ENCODE measurements at regions not wholly inside any gene's neighbourhood (a gene's known extent, or its start where the extent isn't known, plus 50 kb on each side); places are given as distances from the start of the nearest gene placed in this dataset.

DNA sequence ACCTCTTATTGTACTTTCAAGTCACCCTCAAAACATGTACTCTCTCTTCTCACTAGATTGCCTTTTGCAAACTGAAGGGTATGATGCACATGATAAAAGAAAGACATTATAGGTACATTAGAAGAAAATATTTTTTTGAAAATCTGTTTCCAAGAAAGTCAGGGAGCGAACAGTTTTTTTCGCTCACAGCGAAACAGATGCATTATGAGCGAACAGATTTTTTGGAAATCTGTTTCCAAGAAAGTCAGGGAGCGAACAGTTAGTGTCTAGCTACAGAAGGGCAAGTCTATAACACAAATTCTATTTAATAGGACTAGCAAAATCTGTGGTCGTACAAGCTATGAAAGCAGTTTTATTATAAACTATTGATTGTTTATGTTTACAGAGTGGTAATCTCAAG, 296.2 kb upstream of the ANO3 start:
- no peak for DNase-seq (ENCODE audit: low read depth in 2 of 2)

DNA sequence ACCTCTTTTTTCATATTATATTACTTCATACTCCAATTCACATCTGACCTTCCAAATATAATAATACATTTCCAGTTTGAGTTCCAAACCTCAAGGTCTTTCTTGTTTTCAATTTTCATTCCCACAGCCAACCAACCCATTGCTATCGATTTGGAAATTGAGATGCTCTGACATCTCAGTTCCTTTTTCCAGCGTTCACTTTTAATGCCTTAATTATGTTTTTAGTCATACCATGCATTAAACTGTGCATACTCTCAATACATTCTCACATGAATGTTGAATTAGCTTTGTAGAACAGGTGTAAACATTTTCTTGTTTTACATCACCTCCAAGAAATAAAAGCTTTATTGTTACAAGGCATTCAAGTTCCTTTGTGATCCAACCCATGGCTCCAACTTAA, 294.2 kb upstream of the ANO3 start:
- no peak for DNase-seq (ENCODE audit: low read depth in 2 of 2)

DNA sequence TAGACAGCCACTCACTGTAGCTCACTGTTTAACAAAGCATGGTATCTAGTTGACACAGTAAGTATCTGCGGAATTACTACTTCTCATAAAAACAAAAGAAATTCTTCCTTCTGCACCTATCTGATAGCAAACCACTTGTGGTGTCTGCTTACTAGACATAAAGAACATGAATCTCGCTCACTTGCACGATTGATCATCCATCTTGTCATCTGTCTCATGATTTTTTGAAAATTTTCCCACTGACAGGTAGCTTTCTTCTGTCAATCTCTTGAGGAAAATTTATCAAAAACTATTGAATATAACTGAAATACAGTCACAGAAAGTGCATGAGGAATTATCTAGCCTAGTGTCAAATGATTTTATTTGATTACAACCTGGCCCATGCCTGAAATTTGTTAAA, 291.6 kb upstream of the ANO3 start:
- DNase-seq (ENCODE audit: low read depth in 2 of 2) = no peak

DNA sequence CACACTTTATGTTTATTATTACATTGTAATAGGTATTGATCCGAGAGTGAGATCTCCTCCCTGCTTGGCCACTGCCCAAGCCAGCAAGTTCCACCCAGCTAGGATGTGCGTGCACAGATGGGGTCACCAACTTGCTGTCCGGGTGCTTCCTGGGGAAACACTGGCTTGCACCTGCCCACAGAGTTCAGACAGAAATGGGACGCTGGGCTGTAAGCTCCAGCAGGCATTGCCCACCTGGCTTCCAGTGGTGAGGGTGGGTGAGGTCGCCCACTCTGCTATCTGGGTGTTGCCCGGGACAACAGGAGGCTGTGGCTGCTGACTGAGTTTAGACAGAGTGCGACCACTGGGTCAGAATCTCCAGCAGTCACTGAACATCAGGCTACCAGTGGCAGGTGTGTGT, 289.8 kb upstream of the ANO3 start:
- DNase-seq (ENCODE audit: low read depth in 2 of 2) = no peak

DNA sequence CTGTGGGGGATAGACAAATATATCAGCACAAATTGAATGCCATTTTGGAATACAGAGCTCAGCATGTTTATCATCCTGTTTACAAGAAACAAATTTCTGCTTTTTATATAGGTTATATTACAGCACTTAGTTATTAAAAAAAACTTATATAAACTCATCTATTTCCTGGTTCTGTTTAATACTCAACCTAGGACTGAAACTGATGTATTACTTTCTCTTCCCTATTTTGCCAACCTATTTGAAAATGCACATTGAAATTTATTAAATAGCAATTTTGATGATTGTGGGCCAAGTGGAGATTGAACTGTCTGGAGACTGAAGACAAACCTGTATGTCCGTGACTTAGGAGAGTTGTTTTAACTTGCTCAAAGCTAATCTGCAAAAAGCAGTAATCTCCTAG, 288.3 kb upstream of the ANO3 start:
- no peak for DNase-seq (ENCODE audit: low read depth in 2 of 2)

DNA sequence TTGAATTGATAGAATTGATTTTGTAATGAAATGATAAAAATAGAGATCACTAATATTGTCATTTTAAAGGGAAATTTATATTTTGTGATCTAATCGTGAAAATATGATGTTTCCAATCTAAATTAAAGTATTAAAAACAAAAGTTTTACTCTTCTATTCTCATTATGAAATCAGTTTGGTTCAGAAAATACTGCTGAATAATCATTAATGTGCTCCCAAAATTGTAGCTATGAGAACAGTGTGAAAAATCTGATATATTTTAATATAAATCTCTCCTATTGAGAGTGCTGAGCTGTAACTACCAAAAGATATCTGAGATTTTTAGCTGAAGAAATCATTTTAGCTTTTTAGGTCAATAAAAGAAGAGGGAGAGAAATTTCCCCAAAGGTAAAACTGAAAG, 287.5 kb upstream of the ANO3 start:
- no peak for DNase-seq (ENCODE audit: low read depth in 2 of 2)

DNA sequence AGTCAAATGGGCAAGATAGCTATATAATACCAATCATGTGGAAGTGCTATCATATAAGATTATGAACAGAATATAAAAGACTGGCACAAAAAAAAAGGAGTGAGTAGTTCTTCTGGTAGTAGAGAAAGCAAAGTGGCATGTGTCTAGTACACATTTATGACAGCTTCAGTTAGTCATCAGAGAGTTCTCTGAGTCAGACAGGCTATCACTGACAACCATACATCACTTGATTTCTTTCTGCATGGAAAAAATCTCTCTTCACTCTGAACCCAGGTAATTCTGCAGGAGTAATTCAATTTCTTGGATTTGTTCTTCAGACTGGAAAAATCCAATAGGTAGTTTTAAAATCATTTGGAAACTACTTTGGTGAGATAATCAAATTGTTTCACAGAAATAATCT, 286.8 kb upstream of the ANO3 start:
- DNase-seq (ENCODE audit: low read depth in 2 of 2) = no peak

DNA sequence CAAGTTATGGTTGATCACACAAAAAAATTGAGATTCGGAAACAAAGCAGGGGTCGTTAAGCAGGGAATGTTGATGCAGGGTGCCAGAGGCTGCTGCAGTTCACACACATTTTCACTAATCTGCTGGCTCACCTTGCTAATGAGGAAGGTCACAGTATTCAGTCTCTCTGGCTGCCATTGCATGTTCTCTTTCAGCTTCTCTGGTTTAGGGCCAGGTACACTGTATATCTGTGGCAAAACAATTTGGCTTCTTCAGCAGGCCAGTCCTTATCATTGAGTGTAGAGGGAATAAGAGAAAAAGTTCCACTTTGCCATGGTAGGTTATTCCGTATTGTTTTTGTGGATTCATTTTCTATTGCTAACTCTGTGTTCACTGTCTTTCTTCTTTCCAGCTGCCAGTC, 283.7 kb upstream of the ANO3 start:
- no peak for DNase-seq (ENCODE audit: low read depth in 2 of 2)

DNA sequence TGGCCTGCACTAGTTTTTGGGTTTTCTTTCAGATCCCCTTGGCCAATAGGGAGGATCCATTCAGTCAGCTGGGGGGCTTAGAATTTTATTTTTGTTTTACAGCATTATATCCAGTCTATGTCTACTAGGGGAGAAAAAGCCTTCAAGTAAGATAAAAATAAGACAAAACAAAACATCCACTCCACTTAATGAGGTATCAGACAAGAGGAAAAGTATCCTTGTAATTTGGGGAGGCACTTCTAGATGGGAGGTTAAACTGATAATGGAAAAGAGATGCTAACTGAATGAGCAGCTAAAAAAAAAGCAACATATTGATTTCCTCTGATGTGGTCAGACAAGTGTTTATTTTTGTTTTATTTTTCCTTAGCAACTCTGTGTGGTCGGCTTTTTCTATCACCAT, 278.0 kb upstream of the ANO3 start:
- DNase-seq (ENCODE audit: low read depth in 2 of 2) = no peak

DNA sequence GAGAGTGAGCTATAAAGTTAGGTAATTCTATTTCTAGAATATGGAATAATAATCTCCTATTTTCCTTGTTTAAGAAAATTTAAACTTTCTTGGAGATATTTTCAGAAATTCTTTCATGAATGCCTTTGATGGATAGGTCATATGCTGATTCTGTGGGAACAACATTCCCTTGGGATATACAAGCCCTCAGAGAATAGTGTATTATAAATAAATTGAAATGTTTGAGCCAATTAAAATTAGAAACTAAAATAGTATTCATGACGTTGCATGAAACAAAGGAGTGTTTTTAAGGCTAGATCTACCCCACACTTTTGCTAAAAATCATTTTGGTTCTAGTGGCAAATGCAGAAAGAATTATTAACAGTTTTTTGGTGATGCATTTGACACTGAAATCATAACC, 269.3 kb upstream of the ANO3 start:
- no peak for DNase-seq (ENCODE audit: low read depth in 2 of 2)

DNA sequence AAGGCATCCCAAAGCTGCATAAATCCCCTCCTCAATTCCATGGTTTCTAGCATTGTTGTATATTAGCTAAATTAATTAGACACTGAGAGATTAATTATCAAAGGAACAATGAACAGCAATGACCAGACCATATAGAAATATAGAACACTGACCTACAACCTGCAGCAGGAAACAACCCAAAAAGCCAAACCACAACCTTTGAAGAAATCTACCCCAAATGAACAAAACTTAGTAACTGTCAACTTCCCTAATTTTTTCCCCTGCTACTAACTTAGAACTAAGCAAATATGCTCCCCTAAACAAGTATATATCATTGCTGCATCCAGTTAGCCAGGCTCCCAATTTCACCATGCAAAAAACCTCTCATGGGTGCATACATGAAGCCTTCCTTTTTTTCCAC, 268.0 kb upstream of the ANO3 start:
- DNase-seq (ENCODE audit: low read depth in 2 of 2) = no peak

DNA sequence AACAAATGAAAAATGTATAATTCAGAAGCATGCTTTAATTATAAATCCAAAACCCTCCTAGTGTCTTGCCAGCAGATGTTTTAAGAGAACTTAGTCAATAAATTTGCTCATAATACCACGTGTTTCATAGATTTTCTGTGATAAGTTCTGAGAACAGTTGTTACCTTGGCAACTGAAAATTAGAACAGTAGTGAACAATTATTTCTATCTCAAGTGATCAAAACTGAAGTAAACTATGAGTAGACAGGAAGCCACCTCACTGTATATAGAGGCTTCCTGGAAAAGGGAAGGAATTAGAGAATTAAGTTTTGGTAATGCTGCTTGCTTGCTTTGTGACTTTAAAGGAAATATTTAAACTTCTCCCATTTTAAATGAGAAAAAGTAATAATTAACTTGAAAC, 266.0 kb upstream of the ANO3 start:
- DNase-seq (ENCODE audit: low read depth in 2 of 2) = no peak

DNA sequence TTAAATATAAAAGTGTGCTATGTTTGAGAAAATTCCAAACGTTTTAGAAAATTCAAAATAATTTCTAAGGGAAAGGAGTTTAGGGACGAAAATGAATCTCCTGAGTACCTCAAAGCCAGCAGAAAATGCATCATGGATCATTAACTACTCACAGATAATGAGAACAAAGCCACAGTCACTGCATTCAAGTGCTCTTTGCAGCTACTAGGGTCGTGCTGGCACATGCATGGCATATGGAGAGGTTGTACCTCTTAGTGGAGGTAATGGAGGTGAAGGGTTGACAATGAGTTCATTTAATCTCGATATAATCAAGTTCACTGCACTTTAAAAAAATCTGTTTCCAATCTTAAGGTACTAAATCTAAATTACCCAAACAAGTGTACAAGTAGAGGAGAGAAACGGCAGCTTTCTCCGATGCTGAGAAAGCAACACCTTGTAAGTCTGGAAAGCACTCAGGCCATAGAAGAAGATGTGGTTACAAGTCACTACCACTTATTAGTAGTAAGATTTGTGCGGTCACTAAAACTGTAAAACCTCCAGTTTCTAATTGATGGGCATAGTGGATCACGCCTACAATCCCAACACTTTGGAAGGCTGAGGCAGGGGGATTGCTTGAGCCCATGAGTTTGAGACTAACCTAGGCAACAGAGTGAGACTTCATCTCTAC, 261.1 kb upstream of the ANO3 start:
- DNase-seq (ENCODE audit: low read depth in 2 of 2) = no peak

DNA sequence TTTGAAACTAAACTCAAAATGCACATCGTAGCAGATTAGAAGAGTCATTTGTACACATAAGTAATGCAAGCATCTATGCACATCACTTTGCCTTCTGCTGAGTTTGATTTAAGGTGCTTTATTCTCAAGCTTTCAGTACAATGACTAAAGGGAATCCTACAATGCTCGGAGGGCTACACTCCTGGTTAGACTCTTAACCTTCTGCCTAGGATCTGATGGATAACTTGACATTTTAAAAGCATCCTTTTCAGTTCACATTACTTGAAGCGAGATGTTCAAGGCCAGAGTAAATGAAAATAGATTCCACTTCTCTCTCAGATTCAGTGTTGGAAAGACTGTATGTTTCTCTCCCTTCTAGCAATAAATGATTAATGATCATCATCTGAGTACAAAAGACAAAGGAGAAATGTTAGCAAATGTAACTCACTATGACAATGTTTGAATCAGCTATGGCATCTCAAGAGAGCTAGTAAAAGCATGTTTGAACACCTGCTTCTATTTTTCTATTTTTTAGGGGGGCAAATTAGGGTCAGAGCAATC, 259.2 kb upstream of the ANO3 start:
- DNase-seq (ENCODE audit: low read depth in 2 of 2) = no peak

DNA sequence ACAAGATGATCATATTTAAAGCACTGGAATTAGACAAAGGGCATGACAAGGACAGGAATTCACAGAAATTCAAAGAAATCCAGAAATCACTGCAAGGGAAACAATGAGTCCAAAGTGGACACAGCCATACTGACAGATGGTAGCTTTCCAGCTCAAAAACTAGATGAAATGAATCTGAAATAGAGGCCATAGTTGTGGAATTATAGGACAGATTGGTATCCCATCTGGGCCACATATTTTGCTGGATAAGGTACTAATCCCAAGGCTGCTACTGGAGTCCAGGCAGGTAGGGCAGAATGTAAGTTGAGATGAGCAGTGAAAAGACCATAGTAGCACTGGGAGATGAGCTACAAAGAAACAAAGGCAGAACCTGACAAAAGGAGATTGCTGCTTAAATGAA, 258.3 kb upstream of the ANO3 start:
- no peak for DNase-seq (ENCODE audit: low read depth in 2 of 2)

DNA sequence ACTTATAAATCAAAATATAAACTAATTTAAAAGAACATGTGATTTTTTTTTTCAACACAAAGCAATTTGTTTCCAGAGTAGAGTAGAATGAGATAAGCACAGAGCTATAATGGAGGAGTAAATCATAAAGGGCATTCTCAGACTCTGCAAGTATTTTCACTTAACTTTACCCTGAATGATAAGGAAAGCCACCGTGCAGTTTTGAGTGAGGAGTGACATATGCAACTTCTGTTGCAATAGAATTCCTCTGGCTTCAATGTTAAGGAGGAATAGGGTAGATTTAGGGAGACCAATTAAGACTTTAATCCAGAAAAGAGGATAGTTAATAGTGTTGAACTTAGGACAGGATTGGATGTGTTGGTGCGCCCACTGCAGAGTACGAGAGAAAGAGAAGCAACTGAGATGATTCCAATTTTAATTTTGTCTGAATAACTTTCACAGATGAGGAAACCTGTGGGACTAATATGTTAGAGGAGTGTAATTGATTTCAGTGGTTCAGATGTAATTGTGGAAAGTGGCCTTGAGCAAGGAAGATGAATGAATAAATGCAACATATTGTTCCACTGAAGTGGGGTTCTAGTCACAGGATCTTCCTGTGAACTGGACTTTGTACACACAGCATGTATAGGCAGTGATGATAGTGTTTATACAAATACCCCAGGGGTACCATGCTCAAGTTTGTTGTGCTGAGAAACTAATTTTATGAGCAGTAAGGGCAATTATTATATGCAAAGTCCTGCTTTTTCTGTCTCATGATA, 255.5 kb upstream of the ANO3 start:
- DNase-seq (ENCODE audit: low read depth in 2 of 2) = no peak

DNA sequence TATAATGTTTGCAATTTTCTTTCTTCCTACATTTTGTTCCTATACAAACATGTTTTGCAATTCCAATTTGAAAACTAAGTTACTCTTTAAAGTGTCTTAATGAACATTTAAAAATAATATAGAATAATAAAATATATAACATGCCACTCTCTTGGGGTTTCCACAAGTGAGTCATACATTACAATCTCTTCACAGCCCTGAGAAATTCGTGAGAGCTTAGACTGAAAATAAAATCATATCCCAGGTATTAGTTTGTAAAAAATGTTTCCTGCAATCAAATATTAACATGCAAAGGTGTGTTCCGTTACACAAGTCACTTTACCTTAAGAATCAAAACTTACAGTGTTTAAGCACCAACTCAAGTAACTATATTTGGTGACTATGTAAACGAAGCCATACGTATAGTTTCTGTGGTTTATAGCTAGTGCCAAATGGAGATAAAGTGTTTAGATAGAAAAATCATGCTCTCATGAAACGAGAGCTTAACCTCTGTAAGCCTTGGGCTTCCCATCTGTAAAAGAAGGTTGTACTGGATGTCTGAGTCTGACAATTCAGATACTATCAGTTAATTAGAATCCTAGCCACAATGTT, 253.6 kb upstream of the ANO3 start:
- DNase-seq (ENCODE audit: low read depth in 2 of 2) = no peak

DNA sequence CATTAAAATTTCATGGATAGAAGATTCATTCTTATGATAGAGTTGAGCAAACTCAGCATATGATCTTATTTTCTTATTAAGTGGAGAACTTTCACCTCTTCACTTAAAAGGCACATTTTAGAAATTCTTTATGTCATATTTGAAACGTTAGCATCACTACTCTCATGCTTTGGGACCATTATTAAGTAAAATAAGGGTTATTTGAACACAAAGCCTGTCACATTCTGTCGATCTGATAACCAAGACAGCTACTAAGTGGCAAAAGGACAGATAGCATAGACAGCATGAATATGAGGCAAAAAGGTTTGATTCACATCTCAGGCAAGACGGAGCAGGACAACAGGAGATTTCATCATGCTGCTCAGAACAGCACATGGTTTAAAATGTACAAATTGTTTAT, 247.6 kb upstream of the ANO3 start:
- no peak for DNase-seq (ENCODE audit: low read depth in 2 of 2)

DNA sequence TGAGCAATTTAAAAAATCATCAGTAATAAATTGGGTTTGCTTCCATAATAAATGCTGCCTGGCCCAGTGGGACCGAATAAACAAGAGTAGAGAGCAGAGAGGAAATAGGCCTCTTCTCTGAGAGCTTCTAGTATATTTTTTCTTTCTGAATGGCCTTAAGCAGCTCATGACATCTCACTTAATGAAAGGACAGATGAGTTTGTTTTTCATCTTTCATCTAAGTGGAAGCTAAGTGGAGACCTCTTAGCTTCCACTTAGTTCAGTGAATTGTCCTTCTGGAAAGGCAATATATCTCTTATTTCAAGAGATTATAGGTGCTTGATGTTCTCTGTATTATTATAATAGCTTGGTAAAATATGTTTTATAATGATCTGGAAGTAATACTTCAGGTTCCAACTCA, 245.9 kb upstream of the ANO3 start:
- DNase-seq (ENCODE audit: low read depth in 2 of 2) = no peak

DNA sequence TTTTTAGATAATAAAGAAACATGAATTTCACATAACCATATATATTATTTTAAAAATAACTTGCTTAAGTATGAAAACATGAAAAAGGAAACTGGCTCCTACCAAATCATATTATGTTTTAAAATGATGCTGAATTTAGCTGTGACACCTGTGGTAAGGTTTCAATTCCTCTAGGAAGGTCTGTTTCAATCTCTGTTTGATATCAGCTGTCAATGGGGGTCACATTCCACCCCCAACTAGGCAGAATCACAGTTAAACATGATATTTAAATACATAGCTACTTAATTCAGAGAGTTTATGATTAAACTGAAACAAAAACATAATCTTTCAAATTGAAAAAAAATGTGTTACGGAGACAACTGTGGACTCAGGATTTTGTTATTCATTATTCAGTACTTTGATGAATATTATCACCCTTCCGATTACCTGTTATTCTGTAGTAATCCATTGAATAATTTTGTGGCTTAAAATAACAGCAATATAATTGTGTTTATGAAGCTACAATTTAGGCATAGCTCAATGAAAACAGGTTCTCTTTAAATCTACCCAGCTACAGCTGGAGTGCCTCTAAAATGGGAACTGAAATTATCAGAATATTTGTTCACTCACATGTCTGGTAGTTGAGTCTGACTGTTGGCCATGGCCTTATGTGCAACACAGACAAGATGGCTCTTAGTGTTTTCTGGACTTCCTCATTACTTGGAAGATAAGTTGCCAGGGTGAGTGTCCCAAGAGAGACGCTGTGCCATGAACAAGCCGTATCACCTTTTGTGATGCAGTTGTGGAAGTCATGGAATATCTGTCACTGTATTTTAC, 244.6 kb upstream of the ANO3 start:
- DNase-seq (ENCODE audit: low read depth in 2 of 2) = no peak

DNA sequence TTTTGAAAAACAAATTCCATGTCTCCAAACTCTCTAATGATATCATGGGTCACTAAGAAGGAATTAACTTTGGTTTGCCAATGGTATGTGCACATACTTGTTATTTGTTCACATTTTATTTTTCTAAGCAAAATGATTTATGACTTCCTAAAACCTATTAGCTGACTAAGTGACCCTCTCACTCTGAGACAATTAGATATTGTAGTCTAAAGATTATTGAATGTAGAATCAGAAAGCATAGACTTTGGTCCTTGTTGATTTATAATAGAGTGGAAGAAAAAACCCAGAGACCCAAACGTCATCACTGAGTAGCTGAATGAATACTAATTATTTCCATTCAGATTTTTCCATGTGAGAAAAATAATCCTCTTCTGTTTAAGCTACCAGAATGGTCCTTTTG, 243.5 kb upstream of the ANO3 start:
- DNase-seq (ENCODE audit: low read depth in 2 of 2) = no peak

DNA sequence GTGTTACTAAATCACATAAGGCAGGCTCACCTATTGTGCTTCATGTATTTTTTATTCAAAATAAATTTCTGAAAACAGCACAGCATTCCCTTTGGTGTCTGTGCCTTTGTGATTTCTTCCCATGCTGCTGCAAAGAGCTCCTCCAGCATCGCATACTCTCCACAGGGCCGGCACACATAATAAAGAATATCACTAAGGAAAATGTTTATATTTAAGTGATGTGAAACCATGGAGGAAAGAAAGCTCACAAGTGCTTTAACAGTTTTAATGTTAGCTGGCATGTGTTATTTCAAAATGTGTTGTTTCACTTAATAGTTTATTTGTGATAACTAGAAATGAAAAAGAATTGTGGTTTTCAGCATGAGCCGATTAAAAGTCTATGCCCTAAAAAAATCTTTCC, 241.3 kb upstream of the ANO3 start:
- no peak for DNase-seq (ENCODE audit: low read depth in 2 of 2)

All from stimulated activated CD8-positive, alpha-beta memory T cell treated with anti-CD3 and anti-CD28 coated beads, Interleukin-2, amount 100 ng/mL, for 48 hours (primary cell).